Esophagus squamous epithelium (tissue), 4 donors: ENCODE measurements at regions not wholly inside any gene's neighbourhood (a gene's known extent, or its start where the extent isn't known, plus 50 kb on each side); places are given as distances from the start of the nearest gene placed in this dataset.

ENCODE experiments used
- CTCF ChIP-seq, 6 experiments: fragments of 450-650 bp in 4 of 6; fragments of 200-600 bp in 2 of 6; sonication (generic) in 2 of 6; IDR thresholded peaks; one replicate each; pipeline ENCODE4 v1.5.1; 2016 to 2019; ENCODE audit warnings: antibody characterized with exemption in 6 of 6, mild to moderate bottlenecking in 4 of 6, moderate library complexity in 4 of 6
- POLR2A ChIP-seq, 4 donors: fragments of 450-650 bp; IDR thresholded peaks; one replicate each; pipeline ENCODE4 v1.6.1; 2017; ENCODE audit warnings: antibody characterized with exemption in 4 of 4, mild to moderate bottlenecking in 4 of 4, moderate library complexity in 3 of 4

GRCh38 chr3:106305127-106305526, 436.3 kb upstream of the CBLB start:
- TF ChIP-seq CTCF (IDR thresholded peaks at IDR 0.05) (no peak), POLR2A (IDR thresholded peaks at IDR 0.05) (no peak)
